NCI-H2227 treated with DMSO at 0.1 percent for 48 hours (cell line): ENCODE measurements at regions not wholly inside any gene's neighbourhood (a gene's known extent, or its start where the extent isn't known, plus 50 kb on each side); places are given as distances from the start of the nearest gene placed in this dataset.

ENCODE experiments used
- DNase-seq: peaks from one replicate; lab custom pipeline; 2025; lab: John Stamatoyannopoulos, UW

- DNase-seq = no peak
Observed at GRCh38 chr4:19993242-19993641, 258.5 kb upstream of the SLIT2 start.

- no peak for DNase-seq
Observed at GRCh38 chr4:19992471-19993093, 259.1 kb upstream of the SLIT2 start.

- no peak for DNase-seq
Observed at GRCh38 chr4:19987746-19988145, 264.0 kb upstream of the SLIT2 start.

GRCh38 chr4:19983072-19983471, 268.6 kb upstream of the SLIT2 start:
- no peak for DNase-seq

- peak; percentile 68 for DNase-seq
Observed at GRCh38 chr4:19982556-19982955, 269.1 kb upstream of the SLIT2 start.

GRCh38 chr4:19971829-19972228, 279.9 kb upstream of the SLIT2 start:
- DNase-seq = no peak

- DNase-seq = no peak
Observed at GRCh38 chr4:19969492-19969891, 282.2 kb upstream of the SLIT2 start.

DNA sequence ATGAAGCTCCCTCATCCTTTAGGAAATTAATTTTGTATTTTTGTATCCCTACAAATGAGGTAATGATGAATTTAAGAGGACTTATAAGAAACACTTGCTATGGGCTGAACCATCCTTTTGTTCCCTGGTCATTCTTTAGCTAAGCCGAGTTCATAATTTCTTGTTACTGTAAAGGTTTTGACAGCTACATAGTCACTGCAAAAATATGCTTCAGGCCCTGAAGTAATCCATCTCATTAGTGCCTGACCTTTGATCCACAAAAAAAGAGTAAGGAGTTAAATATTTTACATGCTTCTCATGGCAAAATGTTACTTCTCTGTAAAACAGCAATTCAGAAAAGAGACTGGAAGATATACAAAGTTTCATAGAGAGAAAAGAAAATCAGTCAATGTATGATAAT, 290.6 kb upstream of the SLIT2 start:
- no peak for DNase-seq

- DNase-seq = no peak
Observed at GRCh38 chr4:19958848-19959247, 292.9 kb upstream of the SLIT2 start.

GRCh38 chr4:19947349-19947748, 304.4 kb upstream of the SLIT2 start:
- no peak for DNase-seq

GRCh38 chr4:19945979-19946380, 305.7 kb upstream of the SLIT2 start:
- DNase-seq = no peak

- no peak for DNase-seq
Observed at GRCh38 chr4:19945501-19945900, 306.2 kb upstream of the SLIT2 start.

GRCh38 chr4:19944806-19945205, 306.9 kb upstream of the SLIT2 start:
- no peak for DNase-seq

GRCh38 chr4:19944251-19944650, 307.5 kb upstream of the SLIT2 start:
- no peak for DNase-seq

- no peak for DNase-seq
Observed at GRCh38 chr4:19941434-19941833, 310.3 kb upstream of the SLIT2 start.

GRCh38 chr4:19940861-19941260, 310.8 kb upstream of the SLIT2 start:
- DNase-seq = no peak

DNA sequence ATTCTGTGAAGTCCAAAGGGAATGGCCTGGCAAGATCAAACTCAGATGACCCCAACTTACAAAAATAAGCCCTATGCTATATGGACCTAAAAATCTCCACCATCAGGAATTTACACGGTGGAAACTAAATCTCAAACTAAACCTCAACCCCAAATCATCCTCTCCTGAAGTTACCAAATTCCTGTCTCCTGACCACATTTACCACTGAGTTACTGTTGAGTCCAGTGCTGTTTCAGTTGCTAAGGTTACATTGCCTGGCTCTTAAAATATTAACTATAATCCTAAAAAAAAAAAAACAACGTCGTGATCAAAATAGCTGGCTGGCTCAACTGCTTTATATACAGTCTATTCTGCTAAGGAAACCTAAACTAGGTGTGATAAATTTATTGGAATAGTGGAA, 315.2 kb upstream of the SLIT2 start:
- DNase-seq = no peak

GRCh38 chr4:19930742-19931141, 321.0 kb upstream of the SLIT2 start:
- no peak for DNase-seq

DNA sequence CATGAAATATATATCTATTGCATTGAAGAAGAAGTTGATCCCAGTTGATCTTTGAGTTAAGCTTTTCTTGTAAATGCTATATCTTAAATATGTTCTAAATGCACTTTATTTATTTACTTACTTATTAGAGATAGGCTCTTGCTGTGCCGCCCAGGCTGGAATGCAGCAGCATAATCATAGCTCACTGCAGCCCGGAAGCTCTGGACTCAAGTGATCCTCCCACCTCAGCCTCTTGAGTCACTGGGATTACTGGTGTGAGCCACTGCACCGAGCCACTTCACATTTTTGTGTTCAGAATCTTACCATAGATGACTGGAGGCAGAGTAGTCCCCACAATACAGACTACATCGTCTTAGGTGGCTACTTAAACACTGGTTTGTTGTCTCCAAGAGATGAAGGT, 324.3 kb upstream of the SLIT2 start:
- DNase-seq = peak; percentile 38

DNA sequence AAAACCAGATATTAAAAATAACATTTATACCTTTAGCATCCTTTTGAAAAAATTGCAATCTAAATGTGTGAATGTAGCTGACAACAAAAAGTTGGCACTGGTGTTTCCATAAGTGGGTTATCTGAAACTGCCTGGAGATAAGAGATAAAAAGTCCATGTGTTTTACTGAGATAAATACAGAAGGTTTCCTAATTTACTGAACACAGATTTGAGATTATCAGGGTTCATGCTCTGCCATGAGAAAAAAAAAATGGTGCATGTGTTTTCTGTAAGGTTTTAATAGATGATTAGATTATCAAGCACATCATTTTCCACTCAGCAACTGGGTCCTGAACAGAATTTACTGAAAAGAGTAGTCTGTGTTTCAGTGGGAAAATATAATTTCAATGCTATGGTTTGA, 326.2 kb upstream of the SLIT2 start:
- no peak for DNase-seq

DNA sequence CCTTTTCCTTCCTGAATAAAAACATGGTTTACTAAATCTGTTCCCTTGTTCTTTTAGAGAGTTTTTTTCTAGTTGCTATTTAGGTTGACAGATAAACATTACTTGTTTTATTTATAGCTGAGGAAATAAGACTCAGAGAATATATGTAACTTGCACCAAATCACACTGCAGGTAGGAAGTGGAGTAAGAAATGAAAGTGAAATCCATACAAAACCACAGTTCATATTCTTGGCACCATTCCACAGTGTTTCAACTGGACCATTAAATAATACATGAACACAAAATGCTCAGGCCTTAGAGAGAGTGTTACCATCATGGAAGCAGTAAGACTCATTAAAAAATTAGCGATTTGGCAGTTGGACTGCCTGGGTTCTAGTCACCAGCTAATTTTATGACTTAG, 326.9 kb upstream of the SLIT2 start:
- no peak for DNase-seq

GRCh38 chr4:19915276-19915675, 336.4 kb upstream of the SLIT2 start:
- DNase-seq = no peak

DNA sequence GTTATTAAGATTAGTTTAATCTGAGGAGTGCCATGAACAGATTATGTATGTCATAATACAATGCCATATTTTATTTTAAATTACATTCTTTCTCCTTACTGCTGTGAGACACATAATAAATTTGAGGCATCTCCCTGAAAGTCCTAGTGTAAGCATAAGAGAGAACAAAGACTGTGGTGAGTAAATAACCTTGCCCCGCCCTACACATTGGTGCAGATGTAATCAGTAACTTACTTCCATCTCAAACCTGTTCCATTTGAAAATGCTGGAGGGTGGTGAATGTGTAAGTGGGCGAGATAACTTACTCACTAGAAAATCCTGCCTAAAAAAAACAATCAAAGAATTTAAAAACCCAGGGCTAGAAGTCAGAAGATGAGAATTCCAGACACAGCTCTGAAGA, 338.1 kb upstream of the SLIT2 start:
- no peak for DNase-seq

DNA sequence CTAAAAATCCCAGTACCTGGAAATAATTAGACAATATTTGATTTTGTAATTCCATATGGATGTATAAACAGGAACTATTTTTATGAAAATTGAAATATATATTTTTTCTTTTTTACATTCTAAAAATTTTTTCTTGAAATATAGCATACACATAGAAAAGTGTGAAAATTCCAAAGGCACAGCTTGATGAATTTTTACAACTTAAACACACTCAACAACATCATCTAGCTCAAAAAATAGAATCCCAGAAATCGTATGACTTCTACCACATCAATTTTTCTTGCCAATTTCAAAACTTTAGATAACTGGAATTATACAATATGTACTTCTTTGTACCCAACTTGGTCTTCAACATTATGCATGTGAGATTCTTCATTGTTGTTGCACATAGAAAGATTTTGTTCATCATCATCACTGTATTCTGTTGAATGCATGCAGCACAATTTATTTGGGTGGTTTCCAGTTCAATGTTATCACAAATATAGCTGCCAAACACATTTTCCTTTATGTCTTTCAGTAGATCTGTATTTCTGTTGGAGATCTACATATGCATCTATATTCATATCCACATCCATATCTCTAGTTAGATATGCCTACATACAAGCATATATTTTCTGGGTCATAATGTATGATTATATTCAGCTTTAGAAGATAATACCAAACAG, 340.7 kb upstream of the SLIT2 start:
- no peak for DNase-seq
